ENCODE measurements at regions not wholly inside any gene's neighbourhood (a gene's known extent, or its start where the extent isn't known, plus 50 kb on each side); places are given as distances from the start of the nearest gene placed in this dataset.
"Not testable (repeated sequence)": the region's sequence is repeated elsewhere in the genome, so short reads cannot be mapped to it uniquely, and the experiment has no call there.

DNA sequence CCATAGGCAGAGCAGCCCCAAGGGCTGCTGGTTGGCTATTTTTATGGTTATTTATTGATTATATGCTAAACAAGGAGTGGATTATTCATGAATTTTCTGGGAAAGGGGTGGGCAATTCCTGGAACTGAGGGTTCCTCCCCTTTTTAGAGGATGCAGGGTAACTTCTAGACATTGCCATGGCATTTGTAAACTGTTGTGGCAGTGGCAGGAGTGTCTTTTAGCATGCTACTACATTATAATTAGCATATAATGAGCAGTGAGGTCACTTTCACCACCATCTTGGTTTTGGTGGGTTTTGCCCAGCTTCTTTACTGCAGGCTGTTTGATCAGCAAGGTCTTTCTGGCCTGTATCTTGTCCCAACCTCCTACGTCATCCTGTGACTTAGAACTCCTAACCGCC lies 112.2 kb downstream of the RHOU start:
- not testable (repeated sequence) for DNase-seq (ENCODE audit: low spot score)

GRCh38 chr1:228848406-228848805 lies 113.1 kb downstream of the RHOU start:
- DNase-seq (ENCODE audit: low spot score), result no peak

- no peak for DNase-seq (ENCODE audit: low spot score)
Observed at GRCh38 chr1:228849011-228849541, 113.8 kb downstream of the RHOU start.

GRCh38 chr1:228850141-228851100 lies 115.1 kb downstream of the RHOU start:
- no peak for DNase-seq (ENCODE audit: low spot score)

DNA sequence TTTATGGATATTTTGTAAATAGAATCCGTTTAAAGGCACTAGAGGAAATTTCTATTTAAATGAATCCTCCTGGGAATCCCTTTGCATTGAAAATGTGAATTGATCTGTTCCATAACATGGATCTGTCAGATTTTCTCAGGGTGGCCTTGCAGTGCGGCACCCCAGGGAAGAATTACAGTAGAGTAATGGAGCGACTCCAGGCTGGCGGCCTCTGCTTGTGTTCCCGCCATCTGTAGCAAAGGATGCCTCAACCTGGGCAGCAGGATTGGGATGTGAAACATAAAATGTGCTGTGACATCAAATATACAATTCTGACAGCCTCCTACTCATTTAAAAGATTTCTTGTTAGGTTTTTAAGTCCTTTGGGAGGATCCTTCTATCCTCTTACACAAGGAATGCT lies 115.9 kb downstream of the RHOU start:
- DNase-seq (ENCODE audit: low spot score), result no peak

GRCh38 chr1:228851618-228852017 lies 116.3 kb downstream of the RHOU start:
- no peak for DNase-seq (ENCODE audit: low spot score)

DNA sequence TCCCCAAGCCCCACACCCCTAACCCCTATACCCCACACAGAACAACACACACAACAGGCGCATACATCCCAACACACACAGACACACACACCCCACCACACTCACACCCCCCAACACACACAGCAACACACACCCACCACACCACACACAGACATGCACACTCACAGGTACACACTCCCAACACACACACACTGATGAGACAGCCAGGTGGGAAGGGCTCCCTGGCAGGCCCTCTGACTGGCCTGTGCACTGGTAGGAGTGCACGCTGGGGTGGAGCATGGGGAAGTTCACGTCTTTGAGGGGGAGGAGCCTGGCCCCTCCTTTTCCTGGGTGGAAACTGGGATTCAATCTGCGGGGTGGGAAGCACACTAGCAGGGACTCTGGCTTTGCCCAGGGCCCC lies 116.7 kb downstream of the RHOU start:
- no peak for DNase-seq (ENCODE audit: low spot score)

GRCh38 chr1:228852511-228853088 lies 117.3 kb downstream of the RHOU start:
- DNase-seq (ENCODE audit: low spot score), result no peak

DNA sequence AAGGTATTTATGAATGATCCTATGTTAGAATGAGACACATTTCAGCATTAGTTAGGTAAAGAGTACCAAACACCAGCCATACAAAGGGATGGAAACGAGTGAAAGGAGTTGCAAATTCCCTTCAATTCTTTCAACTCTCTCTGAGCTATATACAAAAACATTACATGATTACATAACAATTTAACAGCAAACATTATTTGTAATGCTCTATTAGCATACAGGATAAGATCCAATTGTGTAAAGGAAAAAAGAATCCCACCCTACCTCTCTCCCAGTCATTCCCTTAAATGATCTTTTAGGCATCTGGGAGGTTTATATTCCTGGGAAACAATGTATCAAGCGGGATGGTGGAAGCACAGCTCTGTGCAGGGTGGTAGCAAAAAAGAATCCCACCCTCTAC lies 117.9 kb downstream of the RHOU start:
- DNase-seq (ENCODE audit: low spot score), result no peak

DNA sequence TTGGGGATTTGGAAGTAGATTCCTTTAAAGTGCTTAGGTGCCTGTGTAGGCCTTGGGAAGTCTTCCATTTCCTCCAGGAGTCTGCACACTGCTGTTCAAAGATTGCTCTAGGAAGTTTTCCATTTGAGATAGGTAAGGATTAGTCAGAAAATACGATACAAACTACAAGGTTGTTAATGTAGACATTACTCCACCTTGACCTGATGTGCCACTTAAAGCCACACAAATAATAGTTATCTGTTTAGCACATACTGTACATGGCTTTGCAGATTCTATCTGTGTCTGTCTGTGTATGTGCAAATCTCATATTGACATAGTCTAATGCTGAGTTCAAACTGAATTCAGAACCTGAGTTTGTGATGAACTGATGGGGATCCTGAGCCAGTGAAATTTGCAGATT lies 118.4 kb downstream of the RHOU start:
- no peak for DNase-seq (ENCODE audit: low spot score)

DNA sequence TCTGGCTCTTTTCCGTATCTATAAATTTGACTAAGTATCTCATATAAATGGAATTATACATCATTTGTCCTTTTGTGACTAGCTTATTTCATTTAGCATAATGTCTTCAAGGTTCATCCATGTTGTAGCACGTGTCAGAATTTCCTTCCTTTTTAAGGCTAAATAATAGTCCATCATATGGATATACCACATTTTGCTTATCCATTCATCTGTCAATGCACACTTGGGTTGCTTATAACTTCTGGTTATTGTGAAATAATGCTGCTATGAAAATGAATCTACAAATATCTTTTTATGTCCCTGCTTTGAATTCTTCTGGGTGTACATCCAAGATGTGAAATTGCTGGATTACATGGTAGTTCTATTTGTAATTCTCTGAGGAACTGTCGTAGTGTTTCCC lies 119.6 kb downstream of the RHOU start:
- no peak for DNase-seq (ENCODE audit: low spot score)

- DNase-seq (ENCODE audit: low spot score), result no peak
Observed at GRCh38 chr1:228857611-228858010, 122.3 kb downstream of the RHOU start.

DNA sequence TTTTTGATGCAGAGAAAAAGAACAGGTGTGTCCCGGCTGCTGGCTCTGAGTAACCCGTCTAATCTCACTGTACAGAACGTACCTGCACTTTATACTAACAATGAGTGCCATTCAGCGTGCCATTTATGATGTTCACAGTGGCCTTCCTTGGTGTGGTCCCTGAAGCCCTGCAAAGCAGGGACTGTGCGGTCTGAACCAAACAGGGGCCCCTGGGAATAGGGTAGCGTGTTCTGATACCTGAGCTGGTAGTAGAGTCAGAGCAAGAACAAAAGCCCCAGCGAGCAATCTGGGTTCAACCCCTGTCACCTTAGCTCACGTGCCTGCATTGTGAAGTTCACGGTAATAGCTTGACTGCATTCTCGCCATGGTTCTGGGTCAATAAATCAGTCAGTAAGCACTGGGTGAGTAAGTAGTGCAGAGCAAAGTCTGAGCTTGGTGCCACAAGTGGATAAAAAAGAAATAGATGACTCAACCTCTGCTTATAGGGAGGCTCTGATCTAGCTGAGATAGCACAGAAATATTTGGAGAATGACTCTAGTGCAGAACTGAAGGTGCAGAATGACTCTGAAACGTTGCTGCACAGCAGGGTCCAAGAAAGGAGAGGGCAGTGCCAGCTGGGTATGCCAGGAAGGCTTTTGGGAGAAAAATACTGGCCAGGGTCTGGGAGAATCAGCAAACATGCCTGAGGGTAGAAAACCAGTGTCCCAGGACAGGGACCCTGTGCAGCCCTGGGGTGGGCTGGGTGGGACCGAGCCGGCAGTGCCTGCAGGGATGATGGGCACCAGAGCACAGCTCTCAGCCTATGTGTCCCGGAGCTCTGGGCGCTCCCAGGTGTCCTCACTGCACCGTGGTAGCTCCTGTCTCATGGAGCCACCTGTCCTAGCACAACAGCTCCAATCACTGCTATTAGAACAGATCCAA lies 125.9 kb downstream of the RHOU start:
- no peak for DNase-seq (ENCODE audit: low spot score)

GRCh38 chr1:228861832-228862180 lies 126.5 kb downstream of the RHOU start:
- no peak for DNase-seq (ENCODE audit: low spot score)

DNA sequence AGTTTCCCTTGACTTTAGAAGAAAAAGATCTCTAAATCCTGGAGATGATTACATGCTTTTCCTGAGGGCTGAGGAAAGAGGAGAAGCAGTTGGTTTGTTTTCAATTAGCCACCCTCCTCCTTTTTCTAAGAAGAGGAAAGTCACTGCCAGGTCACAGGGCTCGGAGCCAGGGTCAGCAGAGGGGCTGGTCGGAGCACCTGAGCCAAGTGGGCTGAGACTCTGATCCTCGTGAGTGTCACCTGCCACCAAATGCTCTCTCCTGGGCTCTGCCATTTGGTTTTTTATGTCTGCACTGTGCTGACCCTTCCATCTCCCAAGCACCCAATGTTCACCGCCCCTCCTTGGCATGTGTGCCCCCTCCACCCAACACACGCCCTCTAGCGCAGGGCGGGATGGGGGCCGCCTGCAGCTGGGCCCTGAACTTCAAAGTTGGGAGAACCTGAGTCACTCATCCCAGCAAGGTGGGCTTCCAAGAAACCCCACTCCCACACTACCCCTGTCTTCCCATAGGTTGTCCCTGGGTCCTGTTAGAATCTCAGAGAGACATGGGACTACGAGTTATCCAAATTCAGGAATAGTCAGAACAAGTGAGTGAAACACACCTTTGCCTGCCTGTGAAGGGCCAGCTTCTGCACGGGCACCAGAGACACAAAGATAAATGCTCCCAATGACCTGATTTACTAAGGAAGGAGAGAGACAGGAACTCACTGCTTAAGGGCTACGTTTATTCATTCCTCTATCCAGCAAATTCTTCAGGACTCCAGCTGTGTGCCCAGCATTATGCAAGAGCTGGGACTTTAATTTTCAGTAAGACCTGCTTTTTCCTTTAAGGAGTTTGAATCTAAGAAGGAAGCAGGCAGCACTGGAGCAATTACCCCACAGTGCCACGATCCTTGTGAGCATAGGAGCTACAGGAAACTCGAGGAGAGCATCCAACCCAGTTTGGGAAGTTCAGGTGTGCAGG lies 127.5 kb downstream of the RHOU start:
- DNase-seq (ENCODE audit: low spot score), result no peak

DNA sequence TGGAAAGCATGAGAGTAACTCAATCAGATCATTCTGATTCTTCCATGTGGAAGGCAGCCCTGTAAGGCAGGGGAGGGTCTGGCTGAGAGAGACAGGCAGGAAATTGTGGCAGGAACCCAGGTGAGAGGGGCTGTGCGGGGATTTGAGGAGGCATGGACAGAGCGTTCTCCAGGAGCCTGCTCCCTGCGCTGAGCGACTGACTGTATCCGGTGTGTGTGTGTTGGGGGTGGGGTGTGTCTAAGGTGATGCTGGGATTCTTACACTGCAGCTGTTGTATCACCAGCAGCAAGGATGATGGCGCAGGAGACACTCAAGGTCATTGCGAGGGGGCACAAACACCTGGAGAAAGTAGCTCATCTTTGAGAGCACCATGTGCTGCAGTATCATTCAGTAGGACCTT lies 128.5 kb downstream of the RHOU start:
- DNase-seq (ENCODE audit: low spot score), result no peak

GRCh38 chr1:228865627-228866330 lies 130.5 kb downstream of the RHOU start:
- no peak for DNase-seq (ENCODE audit: low spot score)

GRCh38 chr1:228866468-228866867 lies 131.2 kb downstream of the RHOU start:
- DNase-seq (ENCODE audit: low spot score), result no peak

- DNase-seq (ENCODE audit: low spot score), result no peak
Observed at GRCh38 chr1:228867108-228867950, 132.1 kb downstream of the RHOU start.

All from mesenteric fat pad (tissue), 1 donor.